H1 (cell line): ENCODE measurements at regions not wholly inside any gene's neighbourhood (a gene's known extent, or its start where the extent isn't known, plus 50 kb on each side); places are given as distances from the start of the nearest gene placed in this dataset.

Experiments used
- BRCA1 ChIP-seq: IDR thresholded peaks from 2 replicates; pipeline ENCODE4 v1.6.1; 2012; ENCODE audit warnings: low read depth, low read length, improper control_type of control experiment
- CREB1 ChIP-seq: IDR thresholded peaks from 2 replicates; pipeline ENCODE4 v1.6.1; 2012; ENCODE audit warnings: inconsistent platforms
- GABPA ChIP-seq: IDR thresholded peaks from 2 replicates; pipeline ENCODE4 v1.6.1; 2011; ENCODE audit warnings: mild to moderate bottlenecking, low read length, moderate library complexity, borderline replicate concordance; ENCODE audit not compliant: insufficient read depth
- POU5F1 ChIP-seq: IDR thresholded peaks from 2 replicates; pipeline ENCODE4 v1.6.1; 2011; ENCODE audit warnings: low read depth, mild to moderate bottlenecking, low read length, moderate library complexity
- RNF2 ChIP-seq: fragments of 200-900, 300-1000 bp; sonication (generic); IDR thresholded peaks from 2 replicates; pipeline ENCODE4 v1.7.1; 2016; ENCODE audit warnings: borderline replicate concordance, low read depth, mild to moderate bottlenecking, antibody characterized with exemption, low read length; ENCODE audit not compliant: poor library complexity, severe bottlenecking; ENCODE audit errors: missing control alignments
- SIN3A ChIP-seq, 2 experiments: IDR thresholded peaks in 1 of 2; conservative IDR thresholded peaks in 1 of 2; 2 replicates each; pipeline ENCODE4 v1.6.1; 2011 to 2012; ENCODE audit warnings: low read length in 2 of 2, improper control_type of control experiment in 1 of 2, low read depth in 1 of 2, mild to moderate bottlenecking in 1 of 2
- SP1 ChIP-seq: IDR thresholded peaks from 2 replicates; pipeline ENCODE4 v1.6.1; 2011; ENCODE audit warnings: low read depth, low read length
- SP4 ChIP-seq: IDR thresholded peaks from 2 replicates; pipeline ENCODE4 v1.6.1; 2012; ENCODE audit warnings: low read length, inconsistent platforms
- TCF12 ChIP-seq: IDR thresholded peaks from 2 replicates; pipeline ENCODE4 v1.6.1; 2011; ENCODE audit warnings: low read depth, mild to moderate bottlenecking, low read length
- TF ChIP-seq, protein P1 (sequence below): fragments of 300-600 bp; sonication (generic); IDR thresholded peaks from 2 replicates; pipeline ENCODE4 v1.7.1; 2012; ENCODE audit warnings: low read length, moderate library complexity, mild to moderate bottlenecking, inconsistent platforms; ENCODE audit not compliant: insufficient replicate concordance

DNA sequence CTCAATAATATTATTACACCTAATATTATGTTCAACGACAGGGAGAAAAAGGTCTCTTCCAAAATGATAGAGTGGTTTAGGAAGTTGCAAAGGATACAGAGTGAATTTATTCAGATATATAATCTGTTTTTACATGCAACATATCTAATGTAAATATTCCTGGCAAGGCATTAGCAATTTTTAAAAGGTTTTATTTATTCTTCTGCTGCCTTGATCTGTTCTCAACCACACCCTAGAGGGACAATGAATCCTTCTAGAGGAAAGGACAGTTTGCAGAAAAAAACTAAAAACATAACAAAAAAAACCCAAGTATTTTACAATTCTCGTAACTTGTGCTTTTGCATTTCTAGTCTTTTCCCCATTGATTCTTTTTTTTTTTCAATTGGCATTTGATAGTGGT lies 459.6 kb downstream of the KLF12 start (continued):
- TF ChIP-seq, protein P1, sequence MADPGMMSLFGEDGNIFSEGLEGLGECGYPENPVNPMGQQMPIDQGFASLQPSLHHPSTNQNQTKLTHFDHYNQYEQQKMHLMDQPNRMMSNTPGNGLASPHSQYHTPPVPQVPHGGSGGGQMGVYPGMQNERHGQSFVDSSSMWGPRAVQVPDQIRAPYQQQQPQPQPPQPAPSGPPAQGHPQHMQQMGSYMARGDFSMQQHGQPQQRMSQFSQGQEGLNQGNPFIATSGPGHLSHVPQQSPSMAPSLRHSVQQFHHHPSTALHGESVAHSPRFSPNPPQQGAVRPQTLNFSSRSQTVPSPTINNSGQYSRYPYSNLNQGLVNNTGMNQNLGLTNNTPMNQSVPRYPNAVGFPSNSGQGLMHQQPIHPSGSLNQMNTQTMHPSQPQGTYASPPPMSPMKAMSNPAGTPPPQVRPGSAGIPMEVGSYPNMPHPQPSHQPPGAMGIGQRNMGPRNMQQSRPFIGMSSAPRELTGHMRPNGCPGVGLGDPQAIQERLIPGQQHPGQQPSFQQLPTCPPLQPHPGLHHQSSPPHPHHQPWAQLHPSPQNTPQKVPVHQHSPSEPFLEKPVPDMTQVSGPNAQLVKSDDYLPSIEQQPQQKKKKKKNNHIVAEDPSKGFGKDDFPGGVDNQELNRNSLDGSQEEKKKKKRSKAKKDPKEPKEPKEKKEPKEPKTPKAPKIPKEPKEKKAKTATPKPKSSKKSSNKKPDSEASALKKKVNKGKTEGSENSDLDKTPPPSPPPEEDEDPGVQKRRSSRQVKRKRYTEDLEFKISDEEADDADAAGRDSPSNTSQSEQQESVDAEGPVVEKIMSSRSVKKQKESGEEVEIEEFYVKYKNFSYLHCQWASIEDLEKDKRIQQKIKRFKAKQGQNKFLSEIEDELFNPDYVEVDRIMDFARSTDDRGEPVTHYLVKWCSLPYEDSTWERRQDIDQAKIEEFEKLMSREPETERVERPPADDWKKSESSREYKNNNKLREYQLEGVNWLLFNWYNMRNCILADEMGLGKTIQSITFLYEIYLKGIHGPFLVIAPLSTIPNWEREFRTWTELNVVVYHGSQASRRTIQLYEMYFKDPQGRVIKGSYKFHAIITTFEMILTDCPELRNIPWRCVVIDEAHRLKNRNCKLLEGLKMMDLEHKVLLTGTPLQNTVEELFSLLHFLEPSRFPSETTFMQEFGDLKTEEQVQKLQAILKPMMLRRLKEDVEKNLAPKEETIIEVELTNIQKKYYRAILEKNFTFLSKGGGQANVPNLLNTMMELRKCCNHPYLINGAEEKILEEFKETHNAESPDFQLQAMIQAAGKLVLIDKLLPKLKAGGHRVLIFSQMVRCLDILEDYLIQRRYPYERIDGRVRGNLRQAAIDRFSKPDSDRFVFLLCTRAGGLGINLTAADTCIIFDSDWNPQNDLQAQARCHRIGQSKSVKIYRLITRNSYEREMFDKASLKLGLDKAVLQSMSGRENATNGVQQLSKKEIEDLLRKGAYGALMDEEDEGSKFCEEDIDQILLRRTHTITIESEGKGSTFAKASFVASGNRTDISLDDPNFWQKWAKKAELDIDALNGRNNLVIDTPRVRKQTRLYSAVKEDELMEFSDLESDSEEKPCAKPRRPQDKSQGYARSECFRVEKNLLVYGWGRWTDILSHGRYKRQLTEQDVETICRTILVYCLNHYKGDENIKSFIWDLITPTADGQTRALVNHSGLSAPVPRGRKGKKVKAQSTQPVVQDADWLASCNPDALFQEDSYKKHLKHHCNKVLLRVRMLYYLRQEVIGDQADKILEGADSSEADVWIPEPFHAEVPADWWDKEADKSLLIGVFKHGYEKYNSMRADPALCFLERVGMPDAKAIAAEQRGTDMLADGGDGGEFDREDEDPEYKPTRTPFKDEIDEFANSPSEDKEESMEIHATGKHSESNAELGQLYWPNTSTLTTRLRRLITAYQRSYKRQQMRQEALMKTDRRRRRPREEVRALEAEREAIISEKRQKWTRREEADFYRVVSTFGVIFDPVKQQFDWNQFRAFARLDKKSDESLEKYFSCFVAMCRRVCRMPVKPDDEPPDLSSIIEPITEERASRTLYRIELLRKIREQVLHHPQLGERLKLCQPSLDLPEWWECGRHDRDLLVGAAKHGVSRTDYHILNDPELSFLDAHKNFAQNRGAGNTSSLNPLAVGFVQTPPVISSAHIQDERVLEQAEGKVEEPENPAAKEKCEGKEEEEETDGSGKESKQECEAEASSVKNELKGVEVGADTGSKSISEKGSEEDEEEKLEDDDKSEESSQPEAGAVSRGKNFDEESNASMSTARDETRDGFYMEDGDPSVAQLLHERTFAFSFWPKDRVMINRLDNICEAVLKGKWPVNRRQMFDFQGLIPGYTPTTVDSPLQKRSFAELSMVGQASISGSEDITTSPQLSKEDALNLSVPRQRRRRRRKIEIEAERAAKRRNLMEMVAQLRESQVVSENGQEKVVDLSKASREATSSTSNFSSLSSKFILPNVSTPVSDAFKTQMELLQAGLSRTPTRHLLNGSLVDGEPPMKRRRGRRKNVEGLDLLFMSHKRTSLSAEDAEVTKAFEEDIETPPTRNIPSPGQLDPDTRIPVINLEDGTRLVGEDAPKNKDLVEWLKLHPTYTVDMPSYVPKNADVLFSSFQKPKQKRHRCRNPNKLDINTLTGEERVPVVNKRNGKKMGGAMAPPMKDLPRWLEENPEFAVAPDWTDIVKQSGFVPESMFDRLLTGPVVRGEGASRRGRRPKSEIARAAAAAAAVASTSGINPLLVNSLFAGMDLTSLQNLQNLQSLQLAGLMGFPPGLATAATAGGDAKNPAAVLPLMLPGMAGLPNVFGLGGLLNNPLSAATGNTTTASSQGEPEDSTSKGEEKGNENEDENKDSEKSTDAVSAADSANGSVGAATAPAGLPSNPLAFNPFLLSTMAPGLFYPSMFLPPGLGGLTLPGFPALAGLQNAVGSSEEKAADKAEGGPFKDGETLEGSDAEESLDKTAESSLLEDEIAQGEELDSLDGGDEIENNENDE, result no peak
- TF ChIP-seq SIN3A (conservative IDR thresholded peaks at IDR 0.05 in 1 of 2, IDR thresholded peaks at IDR 0.05 in 1 of 2; ENCODE audit: low read depth in 1 of 2, low read length in 2 of 2) (no peak), SP1 (no peak), POU5F1 (no peak), RNF2 (no peak), TCF12 (no peak), CREB1 (no peak), BRCA1 (no peak), GABPA (no peak), SP4 (no peak)
